NCI-H2107 treated with DMSO at 0.1 percent for 48 hours (cell line): ENCODE measurements at regions not wholly inside any gene's neighbourhood (a gene's known extent, or its start where the extent isn't known, plus 50 kb on each side); places are given as distances from the start of the nearest gene placed in this dataset.
"Not testable (repeated sequence)": the region's sequence is repeated elsewhere in the genome, so short reads cannot be mapped to it uniquely, and the experiment has no call there.

Source experiments
- DNase-seq: peaks from one replicate; lab custom pipeline; 2025; ENCODE audit not compliant: unreplicated experiment; lab: John Stamatoyannopoulos, UW

GRCh38 chr2:33704406-33704855, 105.3 kb upstream of the FAM98A start:
- no peak for DNase-seq

GRCh38 chr2:33696234-33696633, 97.1 kb upstream of the FAM98A start:
- no peak for DNase-seq

GRCh38 chr2:33694904-33695303, 95.8 kb upstream of the FAM98A start:
- no peak for DNase-seq

DNA sequence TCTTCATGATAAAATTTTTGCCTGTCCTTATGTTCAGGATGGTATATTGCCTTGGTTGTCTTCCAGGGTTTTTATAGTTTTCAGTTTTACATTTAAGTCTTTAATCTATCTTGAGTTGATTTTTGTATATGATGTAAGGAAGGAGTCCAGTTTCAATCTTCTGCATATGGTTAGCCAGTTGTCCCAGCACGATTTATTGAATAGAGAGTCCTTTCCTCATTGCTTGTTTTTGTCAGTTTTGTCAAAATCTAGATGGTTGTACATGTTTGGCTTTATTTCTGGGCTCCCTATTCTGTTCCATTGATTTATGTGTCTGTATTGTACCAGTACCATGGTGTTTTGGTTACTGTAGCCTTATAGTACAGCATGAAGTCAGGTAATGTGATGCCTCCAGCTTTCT, 91.6 kb upstream of the FAM98A start:
- not testable (repeated sequence) for DNase-seq

GRCh38 chr2:33681364-33681757, 82.3 kb upstream of the FAM98A start:
- DNase-seq = no peak

DNA sequence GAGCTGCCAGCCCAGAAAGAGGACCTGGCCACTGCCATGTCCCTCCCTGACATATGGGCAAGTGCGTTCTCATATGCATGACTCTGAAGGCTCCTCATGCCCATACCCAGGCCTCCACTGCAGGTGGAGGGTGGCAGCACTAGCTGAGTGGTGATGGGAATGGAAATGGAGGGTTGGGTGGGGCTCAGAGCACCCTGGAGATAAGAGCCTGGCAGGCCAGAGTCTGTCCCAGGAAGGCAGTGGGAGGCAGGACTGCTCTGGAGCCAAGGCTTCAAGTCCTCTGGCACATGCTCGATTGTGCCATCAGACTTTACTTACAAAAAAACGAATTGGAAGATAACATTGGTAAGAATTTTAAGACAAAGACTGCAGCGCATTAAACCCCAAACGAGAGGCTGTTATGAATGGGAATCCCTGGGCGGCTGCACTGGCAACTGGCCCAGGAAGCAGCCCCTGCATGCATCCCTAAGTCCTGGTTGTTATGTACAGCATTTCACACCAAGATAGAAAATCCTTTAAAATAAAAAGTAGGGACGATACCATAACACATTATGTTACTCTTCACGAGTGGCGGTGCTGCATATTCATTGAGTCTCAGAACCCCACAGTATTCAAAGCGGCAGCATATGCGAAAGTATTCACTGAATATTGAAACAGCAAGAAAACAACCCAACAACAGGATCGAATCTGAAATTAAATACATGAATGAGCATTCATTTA, 81.7 kb upstream of the FAM98A start:
- DNase-seq = no peak

DNA sequence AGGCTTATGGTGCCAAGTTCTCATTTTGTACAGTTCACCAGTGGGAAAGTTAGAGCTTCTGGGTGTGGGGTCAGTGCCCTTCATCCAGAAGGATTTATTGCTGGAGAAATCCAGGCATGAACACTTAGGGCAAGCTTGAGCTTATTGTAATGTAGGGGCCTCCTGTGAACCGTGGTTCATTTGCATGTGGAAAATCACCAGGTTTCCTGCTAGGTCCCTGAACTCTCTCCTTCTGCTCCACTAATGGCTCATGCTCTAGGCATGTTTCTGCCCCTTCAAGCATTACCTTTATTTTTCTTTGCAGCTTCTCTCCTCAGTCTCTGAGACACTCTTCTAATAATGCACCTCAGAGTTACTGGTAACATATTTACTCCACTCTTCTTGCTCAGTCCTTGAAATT, 79.3 kb upstream of the FAM98A start:
- no peak for DNase-seq

DNA sequence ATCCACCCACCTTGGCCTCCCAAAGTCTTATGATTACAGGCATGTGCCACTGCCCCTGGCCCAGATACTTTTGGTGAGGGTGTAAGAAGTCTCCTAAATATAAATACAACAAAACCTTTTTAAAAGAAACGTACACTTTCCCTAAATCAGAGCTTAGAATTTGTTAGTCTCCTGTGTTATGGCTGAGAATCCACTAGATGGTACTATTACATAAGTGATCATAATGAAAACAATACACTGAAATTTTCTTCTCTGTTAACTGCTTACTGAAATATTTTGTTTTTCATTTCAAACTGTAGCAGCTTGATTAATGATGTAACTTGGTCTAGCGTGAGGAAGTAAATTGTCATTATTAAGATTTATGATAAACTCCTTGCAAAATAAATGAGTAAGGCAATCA, 74.8 kb upstream of the FAM98A start:
- peak; percentile 0 for DNase-seq

DNA sequence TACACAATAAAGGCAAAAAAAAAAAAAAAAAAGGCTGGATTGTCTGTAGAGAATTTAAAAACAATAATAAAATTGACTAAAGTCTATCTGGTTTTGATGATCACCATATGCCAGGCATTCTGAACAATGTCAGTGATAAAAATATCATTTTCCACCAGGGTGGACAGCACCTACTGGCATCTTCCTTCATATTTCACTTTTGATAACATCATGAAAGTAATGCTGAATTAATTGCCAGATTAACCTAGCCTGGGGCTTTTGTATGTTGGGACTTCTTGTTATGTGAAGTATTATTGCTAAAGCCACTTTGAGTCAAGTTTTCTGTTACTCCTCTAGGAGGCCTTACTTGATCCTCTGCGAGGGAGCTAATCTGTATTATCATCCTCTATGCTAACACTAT, 73.8 kb upstream of the FAM98A start:
- no peak for DNase-seq

DNA sequence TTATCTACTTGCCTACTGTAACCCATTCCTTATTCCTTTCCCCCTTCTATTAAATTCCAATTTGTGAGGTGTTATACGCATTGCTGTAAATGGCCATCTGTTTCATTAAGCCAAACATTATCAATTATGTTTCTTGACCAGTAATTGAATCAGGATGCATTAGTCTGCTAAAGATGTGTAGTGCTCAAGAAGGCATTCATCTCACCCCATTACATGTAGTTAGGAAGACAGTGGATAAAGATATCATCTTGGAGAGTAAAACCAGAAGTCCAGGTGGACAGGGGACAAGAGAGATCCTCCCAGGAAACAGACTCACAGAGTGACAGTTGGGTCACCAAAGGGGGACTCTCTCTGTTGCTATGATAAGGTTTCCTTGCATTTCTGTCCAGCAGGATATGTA, 73.3 kb upstream of the FAM98A start:
- DNase-seq = no peak

DNA sequence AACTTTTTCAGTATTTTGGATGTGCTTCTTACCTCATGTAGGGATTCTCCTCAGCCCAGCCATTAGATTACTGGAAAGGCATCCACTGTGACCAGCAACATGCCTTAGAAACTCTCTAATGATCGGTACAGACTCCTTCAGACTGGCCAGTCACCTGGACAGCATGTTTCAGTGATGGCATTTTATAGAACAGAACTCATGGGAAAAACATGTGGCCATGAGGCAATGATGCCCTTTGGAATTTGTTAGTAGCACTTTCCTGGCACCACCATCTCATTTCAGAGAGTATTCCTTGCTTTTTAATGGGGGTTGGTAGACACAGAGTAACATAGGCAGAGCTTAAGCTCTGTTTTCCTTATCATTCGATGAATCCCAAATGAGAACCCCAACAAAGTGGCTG, 72.1 kb upstream of the FAM98A start:
- no peak for DNase-seq

DNA sequence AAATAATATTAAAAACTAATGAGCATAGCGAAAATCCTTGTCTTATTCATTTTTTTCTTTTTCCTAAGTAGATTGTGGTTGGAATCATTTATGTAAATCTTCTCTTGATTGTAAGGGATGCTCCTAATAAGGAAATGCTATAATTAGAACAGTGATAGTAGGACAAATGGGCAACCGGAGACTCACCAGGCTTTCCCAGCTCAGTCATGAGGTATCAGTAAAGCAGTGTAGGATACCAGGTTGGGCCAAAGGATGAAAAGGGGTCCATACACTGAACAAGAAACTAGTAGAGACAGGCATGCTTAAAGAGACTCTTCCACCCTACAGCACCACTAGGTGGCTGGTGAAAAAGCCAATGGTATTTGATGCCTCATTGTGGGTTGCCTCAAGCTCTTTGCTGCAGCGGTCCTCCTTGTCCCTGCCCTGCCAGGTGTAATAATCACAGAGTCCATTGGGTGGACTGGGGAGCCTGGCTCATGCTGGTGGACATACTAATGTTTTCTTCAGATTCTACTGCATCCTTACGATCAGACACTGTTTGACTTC, 71.4 kb upstream of the FAM98A start:
- DNase-seq = no peak

DNA sequence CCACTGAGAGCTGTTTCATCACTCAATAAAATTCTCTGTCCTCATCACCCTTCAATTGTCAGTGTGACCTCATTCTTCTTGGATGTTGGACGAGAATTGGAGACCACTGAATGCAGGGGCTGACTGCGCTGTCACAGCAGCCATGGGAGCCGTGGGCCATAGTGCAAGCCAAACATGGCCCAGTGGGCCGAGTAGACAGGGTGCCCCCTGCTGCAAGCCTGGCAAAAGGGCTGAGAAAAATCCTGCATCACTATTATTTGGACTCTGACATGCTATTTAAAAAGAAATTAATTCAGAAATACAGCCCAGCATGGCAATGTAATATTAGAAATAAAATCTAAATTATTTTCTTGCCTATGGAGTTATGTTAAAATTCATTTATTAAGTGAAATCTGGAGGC, 67.8 kb upstream of the FAM98A start:
- DNase-seq = no peak

DNA sequence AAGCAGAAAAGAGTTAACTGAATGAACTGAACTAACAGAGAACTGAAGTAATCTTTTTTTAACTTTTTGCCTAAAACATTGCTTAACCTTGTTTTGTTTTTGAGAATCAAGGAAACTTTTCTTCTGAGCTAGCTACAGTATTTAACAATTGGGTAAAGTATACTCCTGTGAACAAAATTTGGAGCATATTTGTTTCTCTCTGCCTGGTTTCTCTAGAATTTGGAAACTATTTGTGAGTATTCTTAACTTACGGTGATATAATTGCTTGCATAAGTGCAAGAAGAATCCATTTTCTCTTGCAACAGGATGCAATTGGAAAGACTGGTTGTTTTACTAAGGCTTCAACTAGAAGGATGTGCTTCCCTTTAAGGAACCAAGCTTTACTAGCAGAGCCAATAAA, 65.9 kb upstream of the FAM98A start:
- no peak for DNase-seq

- DNase-seq = no peak
These were observed 61.5 kb upstream of the FAM98A start for GRCh38 chr2:33660416-33661123.

- no peak for DNase-seq
These were observed 56.7 kb upstream of the FAM98A start for GRCh38 chr2:33655626-33656320.

DNA sequence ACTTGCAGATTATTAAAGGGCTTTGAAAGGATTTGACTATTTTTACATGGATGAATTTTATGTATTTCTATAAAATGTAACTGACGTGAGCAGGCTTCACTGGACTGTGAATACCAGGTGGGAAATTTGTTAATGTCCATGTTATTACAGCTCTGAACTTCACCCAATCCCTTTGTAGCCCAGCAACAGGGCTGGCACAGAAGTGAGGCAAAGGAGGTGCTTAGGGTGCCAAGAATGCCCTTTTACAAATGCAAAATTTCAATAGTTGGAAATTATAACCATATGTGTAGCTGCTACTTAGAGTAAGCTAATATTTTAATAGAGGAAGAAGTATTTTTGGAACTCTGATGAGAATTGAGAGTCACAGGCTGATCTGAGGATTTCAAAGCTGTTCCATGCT, 53.7 kb upstream of the FAM98A start:
- no peak for DNase-seq

- DNase-seq = no peak
These were observed 51.1 kb upstream of the FAM98A start for GRCh38 chr2:33650171-33650570.
